Midbrain (tissue), 1 donor: ENCODE measurements at regions not wholly inside any gene's neighbourhood (a gene's known extent, or its start where the extent isn't known, plus 50 kb on each side); places are given as distances from the start of the nearest gene placed in this dataset.

ENCODE experiments used
- DNase-seq: peaks from one replicate; lab custom pipeline; 2025; lab: John Stamatoyannopoulos, UW

GRCh38 chr3:174651951-174652350 is 207.2 kb upstream of the NAALADL2 start:
- peak; percentile 67 for DNase-seq

- DNase-seq: no peak
Measured at GRCh38 chr3:174659511-174659910, 199.6 kb upstream of the NAALADL2 start.

DNA sequence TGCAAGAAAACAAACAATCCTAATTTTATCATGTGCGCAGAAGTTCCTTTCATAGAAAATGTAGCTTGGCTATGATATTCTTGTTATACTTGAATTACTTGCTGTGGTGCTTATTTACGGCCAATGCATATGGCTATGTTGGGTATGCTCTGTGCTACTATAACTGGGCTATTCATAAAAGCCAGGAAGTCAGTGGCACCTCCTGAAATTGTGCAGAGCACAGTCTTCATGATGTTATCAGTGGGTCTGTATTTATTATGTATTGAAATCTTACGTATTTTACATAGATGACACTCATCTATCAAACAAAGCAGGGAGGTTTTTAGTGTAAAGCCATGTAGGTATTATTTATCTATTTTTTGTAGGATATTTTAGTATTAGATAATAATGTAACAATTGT is 196.5 kb upstream of the NAALADL2 start:
- DNase-seq: no peak

DNA sequence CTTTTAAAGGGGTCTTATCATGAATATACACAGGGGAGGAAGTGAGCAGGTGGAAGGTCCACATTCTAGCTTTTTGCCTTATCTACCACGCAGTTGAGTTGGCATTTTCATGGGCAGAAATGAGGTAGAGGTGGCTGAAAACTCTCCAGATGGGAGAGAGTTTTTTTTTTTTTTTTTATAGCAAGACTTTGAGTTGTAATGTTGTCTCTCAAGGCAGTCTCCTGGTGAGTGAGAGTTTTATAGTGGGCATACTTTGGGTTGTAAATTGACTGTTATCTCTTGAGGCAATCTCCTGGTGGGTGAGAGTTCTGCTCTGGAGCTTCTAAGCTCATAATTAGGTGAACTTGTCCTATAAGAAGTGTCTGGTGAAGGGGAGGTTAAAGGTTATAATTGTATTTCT is 191.7 kb upstream of the NAALADL2 start:
- DNase-seq: no peak

- DNase-seq: peak; percentile 25
Measured at GRCh38 chr3:174675406-174675805, 183.7 kb upstream of the NAALADL2 start.

DNA sequence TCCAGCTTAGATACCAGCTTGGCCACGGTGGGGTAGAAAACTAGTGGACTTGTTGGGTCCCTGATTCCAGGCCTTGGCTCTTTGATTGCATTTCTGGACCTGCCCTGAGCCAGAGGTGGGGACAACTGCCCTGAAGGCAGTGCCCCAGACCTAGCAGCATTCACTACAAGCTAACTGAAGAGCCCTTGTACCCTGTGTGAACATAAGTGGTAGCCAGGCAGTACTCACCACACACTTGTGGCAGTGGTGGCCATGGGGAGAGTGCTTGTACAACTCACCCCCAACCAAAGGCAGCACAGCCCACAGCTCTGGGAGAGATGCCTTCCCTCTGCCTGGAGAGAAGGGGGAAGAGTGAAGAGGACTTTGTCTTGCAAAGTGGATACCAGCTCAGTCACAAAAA is 177.3 kb upstream of the NAALADL2 start:
- DNase-seq: no peak

- DNase-seq: no peak
Measured at GRCh38 chr3:174685796-174686195, 173.3 kb upstream of the NAALADL2 start.

DNA sequence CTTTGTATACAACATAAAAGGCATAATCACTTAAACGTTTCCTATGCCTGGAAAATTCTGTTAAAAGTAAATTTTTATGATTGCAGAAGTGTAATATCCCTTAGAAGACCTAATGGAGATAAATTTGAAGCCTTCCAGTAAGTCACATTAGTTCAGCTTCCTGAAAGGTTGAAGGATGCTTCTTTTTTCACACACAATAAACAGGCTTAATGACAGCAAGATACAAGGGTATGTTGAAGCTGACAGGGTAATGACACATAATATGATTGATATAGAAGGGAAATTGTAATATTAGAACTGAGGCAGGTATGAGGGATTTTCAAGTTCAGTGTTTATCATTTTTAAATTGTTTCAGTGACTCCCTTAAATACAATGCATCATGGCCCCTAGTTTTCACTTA is 161.8 kb upstream of the NAALADL2 start:
- no peak for DNase-seq

DNA sequence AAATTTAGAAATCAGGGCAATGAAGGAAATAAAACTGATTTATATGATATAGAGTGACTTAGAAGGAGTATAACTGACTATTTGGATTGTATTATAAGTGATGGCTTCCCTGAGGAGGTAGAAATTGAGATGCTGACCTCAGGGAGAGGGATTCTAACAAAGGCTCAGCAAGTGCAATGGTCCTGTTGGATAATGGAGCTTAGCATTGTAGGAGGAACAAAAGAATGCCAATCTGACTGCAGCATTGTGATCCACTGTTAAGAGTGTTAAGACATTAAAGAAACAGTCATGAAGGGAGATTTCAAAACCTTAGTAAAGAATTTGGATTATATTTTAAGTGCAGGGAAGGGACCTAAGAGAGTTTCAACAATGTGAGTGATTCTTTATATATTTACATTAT is 158.4 kb upstream of the NAALADL2 start:
- no peak for DNase-seq

GRCh38 chr3:174710612-174711011 is 148.5 kb upstream of the NAALADL2 start:
- DNase-seq: no peak

DNA sequence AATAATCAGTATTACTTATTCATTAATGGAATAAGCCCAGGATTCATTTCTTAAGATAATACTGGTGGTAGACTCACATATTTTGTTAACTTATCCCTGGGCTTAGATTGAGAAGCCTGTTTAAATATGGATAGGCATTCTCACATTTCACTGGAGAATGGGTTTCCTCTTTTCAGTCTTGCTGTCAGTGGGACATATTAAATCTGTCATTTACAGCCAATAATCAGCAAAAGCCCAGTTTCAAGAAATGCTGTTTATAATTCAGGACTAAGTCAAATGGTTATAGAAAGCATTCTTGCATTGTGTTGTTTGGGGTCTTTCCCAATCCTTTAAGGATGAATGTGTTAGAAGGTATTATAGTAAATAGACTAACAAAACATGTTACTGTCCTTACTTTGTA is 143.7 kb upstream of the NAALADL2 start:
- DNase-seq: no peak

DNA sequence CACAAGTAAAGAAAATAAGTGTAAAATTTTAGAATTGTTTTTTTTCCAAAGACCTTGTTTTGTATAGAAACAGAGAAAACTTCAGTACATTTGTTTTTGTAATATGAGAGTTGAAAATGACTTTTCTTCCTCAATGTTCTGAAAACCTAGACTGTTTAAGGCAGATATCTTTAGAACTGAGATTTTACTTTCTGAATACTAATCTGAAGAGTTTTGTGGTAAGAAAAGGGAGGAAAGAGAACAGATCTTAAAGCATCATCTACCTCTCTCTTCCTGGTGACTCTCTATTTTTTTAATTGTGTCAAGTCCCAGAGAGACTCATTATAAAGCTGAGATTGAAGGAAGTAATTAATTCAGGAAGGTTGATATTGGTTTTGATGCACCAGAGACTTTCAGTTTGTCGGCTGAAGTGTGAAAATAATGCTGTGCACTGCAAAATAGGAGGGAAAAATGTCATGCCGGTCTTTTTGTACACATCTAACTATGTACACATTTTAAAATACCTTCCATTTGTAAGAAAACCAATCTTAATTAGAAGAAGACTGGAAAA is 142.1 kb upstream of the NAALADL2 start:
- no peak for DNase-seq

GRCh38 chr3:174720717-174721116 is 138.4 kb upstream of the NAALADL2 start:
- no peak for DNase-seq

- no peak for DNase-seq
Measured at GRCh38 chr3:174725303-174725702, 133.8 kb upstream of the NAALADL2 start.

DNA sequence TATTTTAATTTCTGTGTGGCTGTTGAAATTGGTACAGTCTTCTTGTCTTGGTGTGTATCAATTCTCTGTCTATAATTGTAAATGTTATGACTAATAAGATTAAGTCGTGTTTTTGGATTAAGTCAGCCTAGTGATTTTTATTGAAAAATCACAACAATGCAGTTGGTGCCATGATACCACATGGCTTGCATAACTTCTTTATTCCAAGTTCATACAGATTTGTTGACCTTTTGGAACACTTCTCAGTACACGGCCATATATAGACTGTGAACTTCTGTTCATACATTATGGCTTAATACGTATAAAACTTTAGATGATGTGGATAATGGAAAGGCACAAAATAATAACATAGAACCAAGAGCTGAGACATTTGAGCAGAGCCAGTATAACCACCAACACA is 121.2 kb upstream of the NAALADL2 start:
- no peak for DNase-seq

DNA sequence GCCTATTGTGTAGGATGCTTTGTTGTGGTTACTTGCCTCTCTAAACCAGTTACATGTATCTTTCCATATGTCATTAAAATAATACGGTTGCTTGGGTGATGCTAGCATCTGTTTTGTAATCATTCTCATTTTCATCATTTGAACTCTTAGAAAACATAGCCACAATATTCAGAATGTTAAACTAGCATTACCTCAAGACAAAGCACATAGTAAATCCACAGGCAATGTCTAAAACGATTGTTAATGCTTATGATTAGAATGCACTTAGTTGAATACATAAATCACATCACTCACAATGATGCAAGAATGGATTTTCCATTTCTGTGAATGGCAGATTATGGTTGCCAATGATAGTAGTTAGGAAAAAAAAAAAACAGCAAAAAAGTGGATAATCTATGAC is 110.0 kb upstream of the NAALADL2 start:
- DNase-seq: no peak

DNA sequence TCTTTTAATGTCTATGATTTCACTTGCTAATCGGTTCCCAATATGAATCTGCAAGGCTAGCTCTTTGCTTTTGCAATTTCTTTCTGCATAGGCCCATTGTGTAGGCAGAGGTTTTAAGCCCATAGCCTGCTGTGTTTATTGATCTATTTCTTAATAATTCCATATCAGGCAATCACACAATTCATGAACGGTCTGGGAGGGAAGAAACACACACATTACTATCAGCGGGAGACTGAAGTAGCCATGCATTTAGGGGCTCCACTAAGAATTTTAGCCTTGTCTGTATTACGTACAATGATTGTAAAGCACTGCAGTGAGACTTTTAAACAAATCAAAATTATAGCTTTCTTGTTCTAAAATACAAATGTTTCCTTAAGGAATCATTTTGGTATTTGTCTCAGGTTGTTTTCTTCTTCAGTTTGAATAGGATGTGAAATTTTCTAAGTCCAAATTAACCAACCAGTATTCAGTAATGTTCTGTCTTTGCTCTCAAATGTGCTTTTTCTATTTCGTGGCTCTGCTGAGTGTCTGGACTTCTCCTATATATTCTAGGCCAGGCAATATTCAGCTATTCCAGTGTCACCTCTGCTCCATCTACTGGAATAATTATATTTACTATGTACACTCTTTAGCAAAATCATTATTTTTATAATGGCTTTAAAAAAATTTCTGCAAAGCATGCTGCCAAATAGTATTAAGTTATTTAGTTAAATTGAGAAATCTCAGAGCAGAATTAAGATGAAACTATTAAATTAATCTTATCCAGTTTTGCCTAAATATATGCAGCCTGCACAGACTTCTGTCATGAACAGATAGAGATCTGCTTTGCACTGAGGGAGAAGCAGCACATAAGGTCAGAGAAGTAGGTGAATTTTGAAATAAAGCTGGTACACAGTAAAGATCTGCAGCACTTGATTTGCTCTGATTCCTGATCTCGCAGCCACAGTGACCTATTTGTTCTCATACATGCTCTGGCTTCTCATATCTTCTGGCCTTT is 103.0 kb upstream of the NAALADL2 start:
- no peak for DNase-seq

DNA sequence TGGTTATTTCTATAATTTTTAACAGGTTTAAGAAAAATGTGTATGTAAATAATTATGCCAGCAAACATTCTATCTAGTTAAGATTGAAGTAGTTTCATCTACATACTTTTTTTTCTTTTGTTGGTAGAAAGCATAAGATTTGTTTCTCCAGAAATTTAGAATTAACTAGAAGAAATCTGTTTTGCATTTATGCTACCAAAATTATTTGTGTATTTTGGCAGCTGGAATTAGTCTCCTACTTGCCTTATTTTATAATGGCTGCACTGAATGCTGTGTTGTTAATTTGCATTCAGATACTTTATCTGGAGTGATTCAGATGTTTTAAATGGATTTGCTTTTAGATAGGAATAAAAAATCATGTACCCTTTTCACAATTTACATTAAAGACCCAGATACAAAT is 100.2 kb upstream of the NAALADL2 start:
- no peak for DNase-seq

DNA sequence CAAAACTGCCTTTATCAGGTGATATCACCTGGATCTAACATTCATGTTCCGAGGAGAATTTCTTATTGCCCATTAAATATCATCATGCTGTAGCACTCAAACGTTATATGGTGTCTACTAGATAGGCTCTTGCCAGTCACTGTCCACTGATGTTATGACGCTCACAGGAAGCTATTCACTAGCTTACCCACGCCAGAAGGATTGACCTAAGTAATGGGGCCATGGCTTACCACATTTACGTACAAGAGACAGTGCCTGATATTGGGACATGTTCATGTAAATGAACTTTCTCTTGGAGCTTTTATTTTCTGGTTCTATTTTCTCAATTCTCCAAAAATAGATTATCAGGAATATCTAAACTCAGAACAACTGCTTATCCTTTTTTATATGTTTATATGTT is 91.7 kb upstream of the NAALADL2 start:
- DNase-seq: no peak

- DNase-seq: no peak
Measured at GRCh38 chr3:174767853-174768382, 91.2 kb upstream of the NAALADL2 start.

DNA sequence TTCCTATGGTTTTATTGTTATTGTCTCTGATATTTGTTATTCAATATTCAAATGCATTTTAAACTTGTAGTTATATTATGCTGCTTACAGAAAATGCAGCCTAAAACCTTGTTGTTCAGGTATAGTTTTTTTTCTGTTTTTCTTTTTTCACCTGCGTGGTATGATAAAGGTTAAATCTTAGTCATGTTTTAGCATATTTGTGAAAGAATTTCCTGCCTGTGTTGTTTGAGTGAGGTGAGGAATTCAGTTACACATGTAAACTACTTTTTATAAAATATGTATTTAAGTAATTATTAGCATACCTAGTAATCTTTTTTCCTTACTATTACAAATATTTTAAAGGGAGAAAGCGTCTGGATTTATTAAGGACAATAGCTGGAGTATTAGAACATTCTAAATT is 90.0 kb upstream of the NAALADL2 start:
- DNase-seq: no peak

DNA sequence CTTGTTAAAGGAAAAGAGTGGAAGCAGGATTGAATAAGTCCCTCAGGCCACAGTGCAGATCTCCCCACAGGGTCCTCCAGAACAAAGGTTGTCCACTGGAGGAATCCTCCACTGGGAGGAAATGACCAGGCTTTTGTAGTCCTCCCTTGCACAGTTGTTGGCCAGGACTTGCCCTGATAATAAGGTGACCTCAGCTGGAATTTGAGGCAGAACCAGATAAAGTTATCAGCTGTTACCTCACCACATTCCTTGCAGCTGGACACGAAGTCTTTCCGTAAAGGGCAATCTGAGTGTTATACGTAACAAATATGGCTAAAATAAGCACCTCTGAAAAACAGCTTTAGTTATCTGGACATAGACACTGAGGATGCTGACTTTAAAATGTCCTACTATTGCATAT is 83.5 kb upstream of the NAALADL2 start:
- no peak for DNase-seq

- no peak for DNase-seq
Measured at GRCh38 chr3:174776123-174776522, 83.0 kb upstream of the NAALADL2 start.
